CD4-positive, alpha-beta T cell (primary cell): ENCODE measurements at regions not wholly inside any gene's neighbourhood (a gene's known extent, or its start where the extent isn't known, plus 50 kb on each side); places are given as distances from the start of the nearest gene placed in this dataset.

Experiments
- ATAC-seq: fragments of 200-7000 bp; cut with Tn5 transposase; one replicate; pipeline ENCODE4 v1.10.0; 2022; ENCODE audit warnings: mild to moderate bottlenecking; ENCODE audit not compliant: poor library complexity
- CTCF ChIA-PET: fragments of 350-600 bp; sonication (Branson Sonifier 250); formaldehyde crosslinking; loops from one replicate; lab custom pipeline; 2021; ENCODE audit warnings: antibody characterized with exemption, inconsistent platforms; lab: Charles Lee
- POLR2A ChIA-PET: fragments of 350-600 bp; sonication (Branson Sonifier 250); formaldehyde crosslinking; loops from one replicate; lab custom pipeline; 2021; ENCODE audit warnings: antibody characterized with exemption, inconsistent platforms; lab: Charles Lee
- DNase-seq, 14 experiments: peaks; one replicate each; pipeline ENCODE4 v3.0.0-alpha.2; 2013 to 2020; ENCODE audit warnings: mixed read lengths in 2 of 14
- H3K27ac ChIP-seq, 2 donors: one replicate each; pipeline versions ENCODE4 v1.5.1 to v1.7.0; 2013; ENCODE audit warnings: low read length in 2 of 2, low read depth in 1 of 2, mild to moderate bottlenecking in 1 of 2
- H3K27me3 ChIP-seq, 2 experiments: 1 replicate in 1 of 2; 2 replicates in 1 of 2; pipeline versions ENCODE4 v1.6.1 to v1.7.0; 2013; ENCODE audit warnings: low read length in 2 of 2, control low read depth in 1 of 2, mild to moderate bottlenecking in 1 of 2, moderate library complexity in 1 of 2; ENCODE audit not compliant: insufficient read depth in 2 of 2, control insufficient read depth in 1 of 2
- H3K36me3 ChIP-seq: one replicate; pipeline ENCODE4 v1.6.1; 2013; ENCODE audit warnings: low read length, control low read depth; ENCODE audit not compliant: insufficient read depth
- H3K4me1 ChIP-seq: one replicate; pipeline ENCODE4 v1.6.1; 2013; ENCODE audit warnings: low read length, control low read depth; ENCODE audit not compliant: insufficient read depth
- H3K4me3 ChIP-seq: one replicate; pipeline ENCODE4 v1.5.1; 2013; ENCODE audit warnings: mild to moderate bottlenecking, low read length, moderate library complexity
- H3K9me3 ChIP-seq, 2 experiments: 1 replicate in 1 of 2; 2 replicates in 1 of 2; pipeline versions ENCODE4 v1.6.1 to v1.7.0; 2013; ENCODE audit warnings: low read length in 2 of 2, mild to moderate bottlenecking in 2 of 2, control low read depth in 1 of 2, moderate library complexity in 1 of 2; ENCODE audit not compliant: control insufficient read depth in 1 of 2, insufficient read depth in 1 of 2
- H3K27ac Mint-ChIP-seq: one replicate; pipeline ENCODE4 v1.8.0; 2020; ENCODE audit warnings: mixed read lengths
- H3K27me3 Mint-ChIP-seq: one replicate; pipeline ENCODE4 v1.8.0; 2021; ENCODE audit warnings: mixed read lengths
- H3K36me3 Mint-ChIP-seq: one replicate; pipeline ENCODE4 v1.8.0; 2021; ENCODE audit warnings: low read depth, mixed read lengths
- H3K4me1 Mint-ChIP-seq: one replicate; pipeline ENCODE4 v1.8.0; 2021; ENCODE audit warnings: low read depth, mixed read lengths
- H3K4me3 Mint-ChIP-seq: one replicate; pipeline ENCODE4 v1.8.0; 2020; ENCODE audit warnings: mild to moderate bottlenecking, mixed read lengths
- H3K9me3 Mint-ChIP-seq: one replicate; pipeline ENCODE4 v1.8.0; 2020; ENCODE audit warnings: mixed read lengths
- intact Hi-C, 2 experiments: fragments of 100-400 bp; cut with DNase I in 1 of 2; cut with micrococcal nuclease in 1 of 2; formaldehyde crosslinking; loops; one replicate each; pipeline versions ENCODE4 v1.15.1 to v1.9.0; 2023 to 2025; cut with DNase I, micrococcal nuclease
- TF ChIP-seq, protein P1 (sequence below): fragments of 200-600 bp; IDR thresholded peaks from one replicate; pipeline ENCODE4 v1.8.0; 2022; ENCODE audit warnings: antibody characterized with exemption, mild to moderate bottlenecking

GRCh38 chr13:109990296-109990695 is 203.9 kb upstream of the IRS2 start:
- Mint-ChIP-seq H3K4me1 (no peaks in the 10 kb centered on the region), H3K9me3 (no peaks in the 10 kb centered on the region), H3K4me3 (no peak overlapping the region), H3K27me3 (no peaks in the 10 kb centered on the region), H3K36me3 (no peaks in the 10 kb centered on the region), H3K27ac (no peak overlapping the region)
- no peaks in the 10 kb centered on the region for H3K4me1 ChIP-seq
- H3K9me3 ChIP-seq: no peaks in the 10 kb centered on the region
- DNase-seq (no peak), ATAC-seq (no peak)
- no peaks in the 10 kb centered on the region for H3K36me3 ChIP-seq
- TF ChIP-seq, protein P1, sequence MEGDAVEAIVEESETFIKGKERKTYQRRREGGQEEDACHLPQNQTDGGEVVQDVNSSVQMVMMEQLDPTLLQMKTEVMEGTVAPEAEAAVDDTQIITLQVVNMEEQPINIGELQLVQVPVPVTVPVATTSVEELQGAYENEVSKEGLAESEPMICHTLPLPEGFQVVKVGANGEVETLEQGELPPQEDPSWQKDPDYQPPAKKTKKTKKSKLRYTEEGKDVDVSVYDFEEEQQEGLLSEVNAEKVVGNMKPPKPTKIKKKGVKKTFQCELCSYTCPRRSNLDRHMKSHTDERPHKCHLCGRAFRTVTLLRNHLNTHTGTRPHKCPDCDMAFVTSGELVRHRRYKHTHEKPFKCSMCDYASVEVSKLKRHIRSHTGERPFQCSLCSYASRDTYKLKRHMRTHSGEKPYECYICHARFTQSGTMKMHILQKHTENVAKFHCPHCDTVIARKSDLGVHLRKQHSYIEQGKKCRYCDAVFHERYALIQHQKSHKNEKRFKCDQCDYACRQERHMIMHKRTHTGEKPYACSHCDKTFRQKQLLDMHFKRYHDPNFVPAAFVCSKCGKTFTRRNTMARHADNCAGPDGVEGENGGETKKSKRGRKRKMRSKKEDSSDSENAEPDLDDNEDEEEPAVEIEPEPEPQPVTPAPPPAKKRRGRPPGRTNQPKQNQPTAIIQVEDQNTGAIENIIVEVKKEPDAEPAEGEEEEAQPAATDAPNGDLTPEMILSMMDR: no peak
- ChIA-PET CTCF (no interaction called here), POLR2A (no interaction called here)
- H3K4me3 ChIP-seq: no peak overlapping the region
- H3K27me3 ChIP-seq: no peaks in the 10 kb centered on the region
- intact Hi-C loops: no loop called here
- H3K27ac ChIP-seq: no peak overlapping the region

DNA sequence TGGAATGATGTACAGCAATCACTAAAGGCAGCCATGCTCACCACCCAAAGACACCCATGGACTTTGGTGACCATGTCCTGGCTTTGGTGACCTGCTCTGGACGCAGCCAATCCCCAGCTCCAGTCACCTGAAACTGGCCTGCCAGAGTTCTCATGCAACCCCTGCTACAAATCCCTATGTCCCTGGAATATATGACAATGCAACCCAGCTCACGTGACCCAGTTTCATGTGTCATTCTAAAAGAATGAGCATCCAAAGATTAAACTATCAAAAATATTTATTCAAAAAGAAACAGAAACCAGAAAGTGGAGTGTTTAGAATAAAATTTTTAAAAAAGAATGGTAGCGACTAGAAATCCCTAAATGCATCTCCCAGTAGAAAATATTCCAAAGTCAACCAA is 203.3 kb upstream of the IRS2 start:
- TF ChIP-seq, protein P1: no peak
- Mint-ChIP-seq H3K27me3 (no peaks in the 10 kb centered on the region), H3K4me3 (no peak overlapping the region), H3K36me3 (no peaks in the 10 kb centered on the region), H3K9me3 (no peaks in the 10 kb centered on the region), H3K27ac (no peak overlapping the region), H3K4me1 (no peaks in the 10 kb centered on the region)
- Histone ChIP-seq H3K27me3 (no peaks in the 10 kb centered on the region), H3K36me3 (no peaks in the 10 kb centered on the region), H3K4me1 (no peaks in the 10 kb centered on the region), H3K27ac (no peak overlapping the region), H3K9me3 (no peaks in the 10 kb centered on the region), H3K4me3 (no peak overlapping the region)
- ChIA-PET POLR2A (no interaction called here), CTCF (no interaction called here)
- intact Hi-C loops: no loop called here
- no peak for DNase-seq
- ATAC-seq: no peak

DNA sequence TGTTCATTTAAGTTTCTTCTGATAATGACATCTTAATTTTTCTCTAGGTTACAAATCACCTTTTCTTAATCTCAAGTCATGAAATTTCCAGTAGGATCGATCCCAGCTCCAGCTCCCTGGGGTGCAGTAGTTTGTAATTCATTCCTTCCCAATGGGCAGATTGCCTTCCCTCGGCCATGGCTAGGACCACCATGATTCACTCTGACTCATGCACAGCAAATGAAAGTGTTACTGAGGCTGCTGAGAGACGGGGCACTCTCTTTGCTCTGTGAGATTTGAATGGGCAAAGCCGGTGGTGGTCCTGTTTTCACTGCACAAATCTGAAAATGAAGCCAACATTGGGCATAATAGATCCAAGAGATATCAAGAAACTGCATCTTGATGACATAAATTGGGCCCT is 202.8 kb upstream of the IRS2 start:
- CTCF ChIA-PET: no interaction called here
- Histone ChIP-seq H3K9me3 (no peaks in the 10 kb centered on the region), H3K27ac (no peak overlapping the region), H3K36me3 (no peaks in the 10 kb centered on the region), H3K4me3 (no peak overlapping the region), H3K4me1 (no peaks in the 10 kb centered on the region), H3K27me3 (no peaks in the 10 kb centered on the region)
- intact Hi-C loops: no loop called here
- H3K9me3 Mint-ChIP-seq: no peaks in the 10 kb centered on the region
- no peaks in the 10 kb centered on the region for H3K36me3 Mint-ChIP-seq
- H3K4me1 Mint-ChIP-seq: no peaks in the 10 kb centered on the region
- no peak overlapping the region for H3K27ac Mint-ChIP-seq
- no peak overlapping the region for H3K4me3 Mint-ChIP-seq
- ATAC-seq: no peak
- POLR2A ChIA-PET: no interaction called here
- DNase-seq: no peak
- no peaks in the 10 kb centered on the region for H3K27me3 Mint-ChIP-seq
- TF ChIP-seq, protein P1: no peak
